Suprapubic skin (tissue), 4 donors: ENCODE measurements at regions not wholly inside any gene's neighbourhood (a gene's known extent, or its start where the extent isn't known, plus 50 kb on each side); places are given as distances from the start of the nearest gene placed in this dataset.

ENCODE experiments used
- CTCF ChIP-seq, 2 donors: fragments of 200-600 bp in 1 of 2; fragments of 450-650 bp in 1 of 2; sonication (generic) in 1 of 2; IDR thresholded peaks; one replicate each; pipeline ENCODE4 v1.5.1; 2016 to 2019; ENCODE audit warnings: antibody characterized with exemption in 2 of 2, mild to moderate bottlenecking in 1 of 2, moderate library complexity in 1 of 2
- POLR2A ChIP-seq, 2 donors: fragments of 450-650 bp; IDR thresholded peaks; one replicate each; pipeline ENCODE4 v1.6.1; 2017; ENCODE audit warnings: antibody characterized with exemption in 2 of 2, mild to moderate bottlenecking in 2 of 2, moderate library complexity in 2 of 2
- POLR2AphosphoS5 ChIP-seq, 3 donors: sonication (generic); formaldehyde crosslinking; IDR thresholded peaks; one replicate each; pipeline ENCODE4 v1.6.1; 2017; ENCODE audit warnings: antibody characterized with exemption in 3 of 3

GRCh38 chr11:15663777-15664218, 549.1 kb downstream of the INSC start:
- TF ChIP-seq CTCF (IDR thresholded peaks at IDR 0.05) (no peak), POLR2AphosphoS5 (IDR thresholded peaks at IDR 0.05) (no peak), POLR2A (IDR thresholded peaks at IDR 0.05) (no peak)
